D341Med (cell line): ENCODE measurements at regions not wholly inside any gene's neighbourhood (a gene's known extent, or its start where the extent isn't known, plus 50 kb on each side); places are given as distances from the start of the nearest gene placed in this dataset.

ENCODE experiments used
- DNase-seq: peaks from one replicate; pipeline ENCODE4 v3.0.0; 2012; ENCODE audit warnings: low spot score

- DNase-seq: no peak
Observed at GRCh38 chr9:32304495-32304894, 79.9 kb upstream of the ACO1 start.

GRCh38 chr9:32306006-32306405, 78.4 kb upstream of the ACO1 start:
- DNase-seq: no peak

DNA sequence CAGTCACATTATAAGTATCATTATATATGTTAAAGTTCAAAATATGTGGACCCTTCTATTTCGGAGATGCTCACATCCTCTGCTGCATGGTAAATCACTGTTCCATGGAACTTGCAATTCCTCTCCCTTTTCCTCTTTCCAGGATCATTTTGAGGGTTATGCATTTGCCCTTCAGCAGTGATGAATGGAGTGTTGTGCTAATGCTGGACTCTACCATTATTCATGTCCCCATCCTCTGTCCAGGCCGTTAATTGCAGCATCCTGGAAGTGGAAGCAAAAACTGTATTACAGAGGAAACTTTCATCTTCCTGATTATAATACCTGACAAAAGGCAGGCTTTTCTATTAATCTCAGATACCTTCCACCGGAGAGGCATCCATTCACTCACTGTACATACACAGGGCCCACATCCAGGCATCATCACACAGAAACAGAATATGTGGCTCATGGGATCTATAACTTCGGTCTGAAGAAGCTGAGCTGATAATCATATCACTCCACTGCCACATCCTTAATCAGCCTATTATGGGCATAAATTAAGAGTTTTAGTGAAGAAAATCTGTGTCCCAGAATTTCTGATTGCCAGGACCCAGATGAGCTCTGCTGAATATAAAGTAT, 65.0 kb upstream of the ACO1 start:
- DNase-seq: no peak

DNA sequence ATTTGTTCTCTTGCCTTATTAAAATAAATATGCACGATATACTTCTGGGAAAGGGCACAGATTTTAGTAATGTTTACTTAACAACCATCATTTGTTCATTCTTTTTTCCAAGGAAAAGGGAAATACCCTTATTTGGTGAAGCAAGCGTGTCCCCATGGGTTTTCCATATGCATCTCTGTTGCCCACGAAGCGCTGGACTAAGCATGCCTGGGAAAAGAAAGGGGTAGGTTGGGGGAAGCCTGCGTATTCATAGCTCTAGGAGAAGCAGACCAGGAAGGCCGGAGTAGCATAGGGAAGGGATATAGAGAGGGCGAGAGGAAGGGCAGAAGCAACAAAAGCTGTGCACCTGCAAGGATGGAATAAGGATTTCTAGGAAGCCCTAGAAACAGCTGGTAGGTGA, 61.8 kb upstream of the ACO1 start:
- DNase-seq: no peak

- DNase-seq: no peak
Observed at GRCh38 chr9:32326146-32326545, 58.3 kb upstream of the ACO1 start.

DNA sequence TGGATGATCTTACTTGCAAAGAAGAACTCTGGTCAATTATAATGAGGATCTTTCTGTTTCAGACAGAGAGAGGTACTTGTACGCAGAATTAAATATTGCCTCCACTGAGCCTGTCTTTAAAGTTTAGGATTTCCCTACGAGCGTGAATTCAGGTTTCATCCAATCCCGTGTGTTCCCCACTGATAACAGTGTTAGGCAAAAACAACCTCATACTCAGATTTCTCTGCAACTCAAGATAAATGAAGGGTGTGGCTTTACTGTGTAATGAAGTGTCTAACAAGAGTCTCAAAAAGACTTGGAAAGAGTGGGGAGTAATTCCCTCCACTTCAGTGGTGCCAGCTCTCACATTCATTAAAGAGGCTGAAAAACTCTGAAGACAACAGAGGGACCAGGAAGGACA, 53.2 kb upstream of the ACO1 start:
- no peak for DNase-seq

DNA sequence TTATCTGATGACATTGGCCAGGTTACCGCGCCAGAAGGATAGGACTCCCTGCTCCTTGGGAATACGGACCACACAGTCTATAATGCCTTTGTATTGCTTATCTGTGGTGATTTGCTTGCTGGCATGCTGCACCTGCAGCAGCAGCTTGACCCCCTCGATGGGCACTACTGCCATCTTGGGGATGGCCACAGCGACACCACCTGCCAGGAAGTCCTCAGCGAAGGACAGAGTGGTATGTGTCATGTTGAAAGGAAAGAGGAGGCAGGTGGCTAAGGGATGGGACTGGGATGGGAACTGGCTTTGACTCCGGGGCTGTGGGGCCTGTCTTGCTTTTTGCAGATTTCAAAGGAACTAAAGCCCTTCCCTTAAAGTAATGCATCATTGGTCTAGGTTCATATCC, 50.3 kb upstream of the ACO1 start:
- no peak for DNase-seq
